ENCODE measurements at regions not wholly inside any gene's neighbourhood (a gene's known extent, or its start where the extent isn't known, plus 50 kb on each side); places are given as distances from the start of the nearest gene placed in this dataset.

GRCh38 chr9:78505546-78505945 is 208.6 kb downstream of the PSAT1 start:
- H3K9me3 ChIP-seq (ENCODE audit: low read depth) = no peaks in the 10 kb centered on the region
- no peaks in the 10 kb centered on the region for H3K27me3 ChIP-seq
- H3K4me1 ChIP-seq (ENCODE audit: low read depth) = peaks cover 12% of the 10 kb centered on the region
- no peak for TF ChIP-seq CTCF (IDR thresholded peaks at IDR 0.05; ENCODE audit: low read depth, low read length)
- no peaks in the 10 kb centered on the region for H3K36me3 ChIP-seq
- no peak overlapping the region for H3K4me3 ChIP-seq
- no peak overlapping the region for H3K27ac ChIP-seq
- no peak for DNase-seq (ENCODE audit: low read depth in 1 of 2, low spot score in 1 of 2)

GRCh38 chr9:78507037-78507436 is 210.1 kb downstream of the PSAT1 start:
- H3K9me3 ChIP-seq (ENCODE audit: low read depth) = no peaks in the 10 kb centered on the region
- peak in 1 of 2 donors; percentile 78 for DNase-seq (ENCODE audit: low read depth in 1 of 2, low spot score in 1 of 2)
- no peak overlapping the region for H3K4me3 ChIP-seq
- no peak overlapping the region for H3K27ac ChIP-seq
- no peak for TF ChIP-seq CTCF (IDR thresholded peaks at IDR 0.05; ENCODE audit: low read depth, low read length)
- H3K4me1 ChIP-seq (ENCODE audit: low read depth) = peaks cover 12% of the 10 kb centered on the region
- H3K27me3 ChIP-seq = no peaks in the 10 kb centered on the region
- no peaks in the 10 kb centered on the region for H3K36me3 ChIP-seq

GRCh38 chr9:78510035-78510434 is 213.1 kb downstream of the PSAT1 start:
- TF ChIP-seq CTCF (IDR thresholded peaks at IDR 0.05; ENCODE audit: low read depth, low read length) = no peak
- H3K27ac ChIP-seq = no peak overlapping the region
- H3K4me1 ChIP-seq (ENCODE audit: low read depth) = peaks cover 6% of the 10 kb centered on the region
- no peaks in the 10 kb centered on the region for H3K9me3 ChIP-seq (ENCODE audit: low read depth)
- no peak for DNase-seq (ENCODE audit: low read depth in 1 of 2, low spot score in 1 of 2)
- no peaks in the 10 kb centered on the region for H3K27me3 ChIP-seq
- no peaks in the 10 kb centered on the region for H3K36me3 ChIP-seq
- H3K4me3 ChIP-seq = no peak overlapping the region

- DNase-seq (ENCODE audit: low read depth in 1 of 2, low spot score in 1 of 2) = no peak
- Histone ChIP-seq H3K4me1 (ENCODE audit: low read depth) (no peaks in the 10 kb centered on the region), H3K27me3 (no peaks in the 10 kb centered on the region), H3K27ac (no peak overlapping the region), H3K9me3 (ENCODE audit: low read depth) (no peaks in the 10 kb centered on the region), H3K4me3 (no peak overlapping the region), H3K36me3 (no peaks in the 10 kb centered on the region)
- TF ChIP-seq CTCF (IDR thresholded peaks at IDR 0.05; ENCODE audit: low read depth, low read length) = no peak
Measured at GRCh38 chr9:78515108-78515507, 218.2 kb downstream of the PSAT1 start.

GRCh38 chr9:78519786-78520185 is 222.9 kb downstream of the PSAT1 start:
- H3K4me1 ChIP-seq (ENCODE audit: low read depth) = no peaks in the 10 kb centered on the region
- no peaks in the 10 kb centered on the region for H3K27me3 ChIP-seq
- H3K9me3 ChIP-seq (ENCODE audit: low read depth) = no peaks in the 10 kb centered on the region
- no peaks in the 10 kb centered on the region for H3K36me3 ChIP-seq
- no peak for TF ChIP-seq CTCF (IDR thresholded peaks at IDR 0.05; ENCODE audit: low read depth, low read length)
- no peak overlapping the region for H3K27ac ChIP-seq
- no peak overlapping the region for H3K4me3 ChIP-seq
- no peak for DNase-seq (ENCODE audit: low read depth in 1 of 2, low spot score in 1 of 2)

- no peaks in the 10 kb centered on the region for H3K36me3 ChIP-seq
- no peak overlapping the region for H3K27ac ChIP-seq
- no peaks in the 10 kb centered on the region for H3K9me3 ChIP-seq (ENCODE audit: low read depth)
- H3K27me3 ChIP-seq = no peaks in the 10 kb centered on the region
- DNase-seq (ENCODE audit: low read depth in 1 of 2, low spot score in 1 of 2) = no peak
- no peak for TF ChIP-seq CTCF (IDR thresholded peaks at IDR 0.05; ENCODE audit: low read depth, low read length)
- H3K4me3 ChIP-seq = no peak overlapping the region
- H3K4me1 ChIP-seq (ENCODE audit: low read depth) = no peaks in the 10 kb centered on the region
Measured at GRCh38 chr9:78521680-78522079, 224.8 kb downstream of the PSAT1 start.
